ENCODE measurements at regions not wholly inside any gene's neighbourhood (a gene's known extent, or its start where the extent isn't known, plus 50 kb on each side); places are given as distances from the start of the nearest gene placed in this dataset.
A peak's percentile ranks its signal among the peaks of the same experiment; 100 is the strongest.
"Not testable (repeated sequence)": the region's sequence is repeated elsewhere in the genome, so short reads cannot be mapped to it uniquely, and the experiment has no call there.

- TF ChIP-seq CTCF (IDR thresholded peaks at IDR 0.05) (no peak), ZFX (IDR thresholded peaks at IDR 0.05; ENCODE audit: borderline replicate concordance) (no peak)
- 0 out of 2 replicates have a peak overlapping the region, but pooled peaks have one; percentile 10 for H3K27ac ChIP-seq
Observed at GRCh38 chr11:126149759-126150625, 61.5 kb downstream of the RPUSD4 start.

- H3K27ac ChIP-seq = peak overlapping the region; percentile 72
Observed at GRCh38 chr11:126148317-126148716, 63.1 kb downstream of the RPUSD4 start.

DNA sequence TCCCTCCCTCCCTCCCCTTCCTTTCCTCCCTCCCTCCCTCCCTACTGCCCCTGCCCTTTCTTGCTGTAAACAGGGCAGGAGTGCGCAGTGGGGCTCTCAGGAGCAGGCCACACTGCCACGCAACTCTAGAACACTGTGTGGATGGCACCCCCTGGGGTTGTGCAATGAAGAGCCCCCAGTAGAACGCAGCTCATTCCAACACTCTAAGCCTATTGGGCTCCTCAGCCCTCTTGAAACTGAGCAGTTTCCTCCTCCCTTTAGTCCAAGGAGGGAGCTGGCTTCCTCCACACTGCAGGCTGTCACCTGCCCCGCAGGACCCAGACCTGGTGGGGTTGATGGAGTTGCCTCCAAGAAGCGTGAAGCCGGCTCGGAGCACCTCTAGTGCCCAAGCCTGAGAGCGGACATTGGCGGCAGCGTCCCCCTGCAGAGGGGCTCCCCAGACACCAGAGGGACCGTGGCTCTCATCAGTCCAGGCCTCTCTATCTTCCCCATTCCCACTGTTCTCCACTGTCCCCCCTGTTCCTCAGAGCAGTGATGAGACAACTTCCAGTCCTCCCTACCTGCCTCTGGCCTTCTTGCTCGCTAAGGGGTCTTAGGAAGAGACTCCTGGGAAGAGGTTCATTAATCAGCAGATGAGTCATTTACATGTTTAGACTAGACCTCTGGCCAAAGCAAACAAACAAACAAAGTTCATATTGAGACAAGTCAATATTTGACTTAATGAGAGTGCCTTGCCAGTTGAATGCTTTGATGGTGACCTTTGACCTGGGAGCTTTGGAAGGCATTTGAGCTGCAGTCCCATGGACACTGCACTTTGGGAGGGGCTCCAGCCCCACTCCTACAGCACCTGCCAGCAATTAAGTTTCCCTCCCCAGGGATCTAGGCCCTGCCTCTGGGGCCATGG lies 64.0 kb downstream of the RPUSD4 start:
- TF ChIP-seq ZFX (IDR thresholded peaks at IDR 0.05; ENCODE audit: borderline replicate concordance) (no peak), CTCF (IDR thresholded peaks at IDR 0.05) (no peak)
- H3K27ac ChIP-seq = peak overlapping the region; percentile 72

More at GRCh38 chr11:126148317-126148716, 63.1 kb downstream of the RPUSD4 start:
- TF ChIP-seq CTCF (IDR thresholded peaks at IDR 0.05) = no peak
- no peak for TF ChIP-seq ZFX (IDR thresholded peaks at IDR 0.05; ENCODE audit: borderline replicate concordance)

- H3K27ac ChIP-seq = peak overlapping the region; percentile 72
- no peak for TF ChIP-seq CTCF (IDR thresholded peaks at IDR 0.05)
- TF ChIP-seq ZFX (IDR thresholded peaks at IDR 0.05; ENCODE audit: borderline replicate concordance) = no peak
Observed at GRCh38 chr11:126146454-126147192, 64.8 kb downstream of the RPUSD4 start.

DNA sequence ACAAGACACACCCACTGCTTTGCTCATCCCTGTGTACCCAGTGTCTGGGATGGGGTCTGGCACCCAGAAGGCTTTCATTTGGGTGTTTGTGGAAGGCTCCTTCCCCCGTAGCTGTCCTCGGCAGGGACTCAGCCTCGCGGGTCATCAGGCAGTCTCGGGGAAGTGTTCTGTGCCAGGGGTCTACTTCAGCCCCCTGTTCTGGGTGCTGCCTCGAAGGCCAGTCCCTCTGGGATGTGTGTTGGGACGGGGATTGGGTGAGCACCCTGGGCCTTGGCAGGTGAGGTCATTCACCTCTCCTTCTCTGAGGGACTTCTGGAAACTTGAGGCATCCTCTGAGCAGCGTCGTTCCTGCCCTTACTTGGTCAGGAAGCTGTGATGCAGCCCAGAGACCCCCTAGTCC lies 65.5 kb downstream of the RPUSD4 start:
- no peak overlapping the region for H3K27ac ChIP-seq
- TF ChIP-seq CTCF (IDR thresholded peaks at IDR 0.05) (no peak), ZFX (IDR thresholded peaks at IDR 0.05; ENCODE audit: borderline replicate concordance) (no peak)

DNA sequence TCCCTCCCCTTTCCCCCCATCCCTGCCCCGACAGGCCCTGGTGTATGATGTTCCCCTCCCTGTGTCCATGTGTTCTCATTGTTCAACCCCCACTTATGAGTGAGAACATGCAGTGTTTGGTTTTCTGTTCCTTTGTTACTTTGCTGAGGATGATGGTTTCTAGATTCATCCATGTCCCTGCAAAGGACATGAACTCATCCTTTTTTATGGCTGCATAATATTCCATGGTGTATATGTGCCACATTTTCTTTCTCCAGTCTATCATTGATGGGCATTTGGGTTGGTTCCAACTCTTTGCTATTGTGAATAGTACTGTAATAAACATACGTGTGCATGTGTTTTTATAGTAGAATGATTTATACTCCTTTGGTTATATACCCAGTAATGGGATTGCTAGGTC lies 68.0 kb downstream of the RPUSD4 start:
- not testable (repeated sequence) for H3K27ac ChIP-seq

DNA sequence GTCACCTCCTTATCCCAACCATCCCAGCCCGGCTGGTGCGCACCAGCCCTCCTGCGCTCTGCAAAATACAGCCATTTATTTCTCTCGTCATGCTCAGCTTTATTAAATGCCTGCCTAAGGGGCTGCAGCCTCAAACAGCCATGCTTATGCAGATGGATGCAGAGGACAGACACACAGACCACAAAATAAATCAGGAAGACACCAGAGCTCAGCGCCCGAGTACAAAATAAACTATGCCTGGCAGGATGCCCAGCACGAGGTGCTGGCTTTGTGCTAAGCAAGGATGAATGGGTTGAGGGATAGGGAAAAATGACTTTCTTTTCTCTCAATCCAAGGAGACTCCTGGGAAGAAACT lies 70.5 kb downstream of the RPUSD4 start:
- no peak overlapping the region for H3K27ac ChIP-seq
- TF ChIP-seq CTCF (IDR thresholded peaks at IDR 0.05) = no peak
- no peak for TF ChIP-seq ZFX (IDR thresholded peaks at IDR 0.05; ENCODE audit: borderline replicate concordance)
